ENCODE measurements at regions not wholly inside any gene's neighbourhood (a gene's known extent, or its start where the extent isn't known, plus 50 kb on each side); places are given as distances from the start of the nearest gene placed in this dataset.

GRCh38 chr1:219782929-219783328 lies 145.4 kb downstream of the SLC30A10 start:
- no peaks in the 10 kb centered on the region for H3K36me3 ChIP-seq (replicated peaks; ENCODE audit: insufficient read depth, low read length)
- no peaks in the 10 kb centered on the region for H3K9me3 ChIP-seq (replicated peaks; ENCODE audit: insufficient read depth, low read length)
- H3K27ac ChIP-seq (ENCODE audit: low read length): no peak overlapping the region
- H3K27me3 ChIP-seq (replicated peaks; ENCODE audit: insufficient read depth, low read length): no peaks in the 10 kb centered on the region
- H3K9ac ChIP-seq (ENCODE audit: low read length): no peak overlapping the region
- H3K4me1 ChIP-seq (ENCODE audit: low read length): no peaks in the 10 kb centered on the region
- no peaks in the 10 kb centered on the region for H4K20me1 ChIP-seq (ENCODE audit: insufficient read depth, low read length)
- TF ChIP-seq EZH2 (optimal IDR thresholded peaks at IDR 0.05; ENCODE audit: low read depth, low read length): no peak
- no peak for TF ChIP-seq EZH2phosphoT487 (IDR thresholded peaks at IDR 0.05; ENCODE audit: low read length)
- no peak for TF ChIP-seq CTCF (IDR thresholded peaks at IDR 0.05; ENCODE audit: low read length)
- DNase-seq: no peak
- H3K4me2 ChIP-seq (ENCODE audit: low read depth, low read length): no peak overlapping the region
- H2AFZ ChIP-seq (ENCODE audit: low read length): no peak overlapping the region
- H3K9me2 ChIP-seq (replicated peaks; ENCODE audit: insufficient read depth, low read length): no peaks in the 10 kb centered on the region
- no peaks in the 10 kb centered on the region for H3K79me2 ChIP-seq (ENCODE audit: low read length)
- no peaks in the 10 kb centered on the region for H3F3A ChIP-seq (ENCODE audit: insufficient read depth, low read length)
- H3K4me3 ChIP-seq (ENCODE audit: low read length): no peak overlapping the region

GRCh38 chr1:219782311-219782710 lies 146.0 kb downstream of the SLC30A10 start:
- Histone ChIP-seq H2AFZ (ENCODE audit: low read length) (no peak overlapping the region), H4K20me1 (ENCODE audit: insufficient read depth, low read length) (no peaks in the 10 kb centered on the region), H3K4me2 (ENCODE audit: low read depth, low read length) (no peak overlapping the region), H3K4me3 (ENCODE audit: low read length) (no peak overlapping the region), H3K9me2 (replicated peaks; ENCODE audit: insufficient read depth, low read length) (no peaks in the 10 kb centered on the region), H3K27ac (ENCODE audit: low read length) (no peak overlapping the region), H3K27me3 (replicated peaks; ENCODE audit: insufficient read depth, low read length) (no peaks in the 10 kb centered on the region), H3K36me3 (replicated peaks; ENCODE audit: insufficient read depth, low read length) (no peaks in the 10 kb centered on the region), H3K79me2 (ENCODE audit: low read length) (no peaks in the 10 kb centered on the region), H3K4me1 (ENCODE audit: low read length) (no peaks in the 10 kb centered on the region), H3K9ac (ENCODE audit: low read length) (no peak overlapping the region), H3F3A (ENCODE audit: insufficient read depth, low read length) (no peaks in the 10 kb centered on the region), H3K9me3 (replicated peaks; ENCODE audit: insufficient read depth, low read length) (no peaks in the 10 kb centered on the region)
- TF ChIP-seq CTCF (IDR thresholded peaks at IDR 0.05; ENCODE audit: low read length) (no peak), EZH2phosphoT487 (IDR thresholded peaks at IDR 0.05; ENCODE audit: low read length) (no peak), EZH2 (optimal IDR thresholded peaks at IDR 0.05; ENCODE audit: low read depth, low read length) (no peak)
- no peak for DNase-seq

DNA sequence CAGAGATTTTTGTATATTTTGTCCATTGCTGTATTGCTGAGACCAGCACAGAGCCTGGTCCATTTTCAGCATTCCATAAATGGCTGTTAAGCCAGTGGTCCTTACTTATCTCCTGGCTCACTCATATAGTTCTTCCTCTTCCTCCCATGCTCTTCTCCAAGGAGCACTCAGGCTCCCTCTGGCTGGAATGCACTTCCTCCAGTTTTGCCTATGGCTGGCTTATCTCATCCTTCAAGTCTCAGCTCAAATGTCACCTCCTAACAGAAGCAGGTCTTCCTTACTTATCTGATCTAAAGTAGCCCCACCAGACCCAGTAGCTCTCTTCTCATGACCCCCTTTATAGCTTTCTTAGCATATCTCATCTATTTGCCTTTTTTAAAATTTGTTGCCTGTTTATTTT lies 146.9 kb downstream of the SLC30A10 start:
- TF ChIP-seq EZH2phosphoT487 (IDR thresholded peaks at IDR 0.05; ENCODE audit: low read length) (no peak), CTCF (IDR thresholded peaks at IDR 0.05; ENCODE audit: low read length) (no peak)
- H2AFZ ChIP-seq (ENCODE audit: low read length): no peak overlapping the region

More for the DNA sequence above, 146.9 kb downstream of the SLC30A10 start:
- Histone ChIP-seq H3K79me2 (ENCODE audit: low read length) (no peaks in the 10 kb centered on the region), H3K4me2 (ENCODE audit: low read depth, low read length) (no peak overlapping the region), H3K4me3 (ENCODE audit: low read length) (no peak overlapping the region), H3K4me1 (ENCODE audit: low read length) (no peaks in the 10 kb centered on the region), H3K9me2 (replicated peaks; ENCODE audit: insufficient read depth, low read length) (no peaks in the 10 kb centered on the region), H3K36me3 (replicated peaks; ENCODE audit: insufficient read depth, low read length) (no peaks in the 10 kb centered on the region), H3F3A (ENCODE audit: insufficient read depth, low read length) (no peaks in the 10 kb centered on the region), H3K27ac (ENCODE audit: low read length) (no peak overlapping the region), H3K9ac (ENCODE audit: low read length) (no peak overlapping the region), H4K20me1 (ENCODE audit: insufficient read depth, low read length) (no peaks in the 10 kb centered on the region), H3K9me3 (replicated peaks; ENCODE audit: insufficient read depth, low read length) (no peaks in the 10 kb centered on the region), H3K27me3 (replicated peaks; ENCODE audit: insufficient read depth, low read length) (no peaks in the 10 kb centered on the region)
- DNase-seq: no peak

Measured in MM.1S (cell line).